ENCODE measurements at regions not wholly inside any gene's neighbourhood (a gene's known extent, or its start where the extent isn't known, plus 50 kb on each side); places are given as distances from the start of the nearest gene placed in this dataset.

DNA sequence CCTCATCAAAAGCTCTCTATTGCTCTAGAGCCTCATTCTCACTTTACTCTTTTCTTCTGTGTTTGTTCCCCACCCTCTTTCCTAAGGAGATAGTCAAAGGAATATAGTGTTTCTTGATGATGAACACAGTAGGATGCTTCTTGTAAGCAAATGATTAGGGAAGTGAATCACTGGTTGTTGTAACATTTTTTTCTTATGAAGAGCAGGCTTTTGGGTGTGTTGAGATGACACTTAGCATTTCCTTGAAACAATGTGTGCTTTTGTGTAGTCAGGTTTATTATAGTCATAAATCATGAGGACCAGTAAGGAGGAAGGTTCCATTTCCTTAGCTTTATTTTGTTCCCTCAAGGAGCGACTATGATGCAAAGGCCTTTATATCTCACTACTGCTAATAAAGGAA lies 1991.3 kb upstream of the C9orf72 start:
- Histone ChIP-seq H3K36me3 (ENCODE audit: insufficient read depth, low read length) (no peaks in the 10 kb centered on the region), H3K27me3 (ENCODE audit: insufficient read depth, low read length) (no peaks in the 10 kb centered on the region), H3K4me1 (ENCODE audit: insufficient read depth, low read length) (no peaks in the 10 kb centered on the region), H3K4me3 (ENCODE audit: low read length in 2 of 2) (no peak overlapping the region), H3K27ac (ENCODE audit: low read depth, low read length) (no peak overlapping the region), H3K9me3 (ENCODE audit: control insufficient read depth in 1 of 2, low read length in 2 of 2) (no peaks in the 10 kb centered on the region)
- Mint-ChIP-seq H3K9me3 (peaks cover 0 to 8% (median 3%) of the 10 kb centered on the region in 8 donors), H3K4me1 (no peaks in the 10 kb centered on the region), H3K36me3 (no peaks in the 10 kb centered on the region), H3K4me3 (no peak overlapping the region), H3K27me3 (no peaks in the 10 kb centered on the region), H3K27ac (no peak overlapping the region)
- ChIA-PET POLR2A (ENCODE audit: partially characterized antibody) (interaction anchor here (0.6 kb wide), 1 partner anchor 1586 kb away, joined by 3 read pairs; no protein-coding TSS in a partner anchor), CTCF (ENCODE audit: partially characterized antibody) (no interaction called here)
- intact Hi-C loops (cut with micrococcal nuclease), result no loop called here
- DNase-seq, result no peak

DNA sequence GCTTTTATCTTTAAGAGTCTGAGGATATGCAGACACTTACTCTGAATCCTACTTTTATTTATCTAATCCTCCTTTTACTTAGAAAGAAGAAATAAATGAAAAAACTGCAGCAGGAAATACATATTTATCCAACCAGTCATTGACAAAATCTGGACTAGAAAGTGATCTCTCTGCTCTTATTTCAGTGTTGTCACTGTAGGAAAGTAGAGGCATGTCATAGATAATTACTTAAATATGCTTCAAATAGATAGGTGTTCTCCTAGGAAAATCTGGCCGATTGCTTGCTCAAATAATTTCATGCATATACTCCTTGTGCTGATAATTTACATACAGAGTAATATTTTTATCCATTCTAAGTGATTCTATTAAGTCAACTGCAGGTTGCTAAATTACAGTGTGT lies 2001.9 kb upstream of the C9orf72 start:
- Mint-ChIP-seq H3K36me3 (no peaks in the 10 kb centered on the region), H3K27me3 (no peaks in the 10 kb centered on the region), H3K4me3 (no peak overlapping the region), H3K9me3 (peaks cover 0 to 2% (median 0%) of the 10 kb centered on the region in 8 donors), H3K27ac (no peak overlapping the region), H3K4me1 (no peaks in the 10 kb centered on the region)
- ChIA-PET POLR2A (ENCODE audit: partially characterized antibody) (no interaction called here), CTCF (ENCODE audit: partially characterized antibody) (no interaction called here)
- Histone ChIP-seq H3K4me1 (ENCODE audit: insufficient read depth, low read length) (no peaks in the 10 kb centered on the region), H3K27ac (ENCODE audit: low read depth, low read length) (no peak overlapping the region), H3K36me3 (ENCODE audit: insufficient read depth, low read length) (no peaks in the 10 kb centered on the region), H3K27me3 (ENCODE audit: insufficient read depth, low read length) (no peaks in the 10 kb centered on the region), H3K4me3 (ENCODE audit: low read length in 2 of 2) (no peak overlapping the region), H3K9me3 (ENCODE audit: control insufficient read depth in 1 of 2, low read length in 2 of 2) (no peaks in the 10 kb centered on the region)
- no peak for DNase-seq
- intact Hi-C loops (cut with micrococcal nuclease), result no loop called here

DNA sequence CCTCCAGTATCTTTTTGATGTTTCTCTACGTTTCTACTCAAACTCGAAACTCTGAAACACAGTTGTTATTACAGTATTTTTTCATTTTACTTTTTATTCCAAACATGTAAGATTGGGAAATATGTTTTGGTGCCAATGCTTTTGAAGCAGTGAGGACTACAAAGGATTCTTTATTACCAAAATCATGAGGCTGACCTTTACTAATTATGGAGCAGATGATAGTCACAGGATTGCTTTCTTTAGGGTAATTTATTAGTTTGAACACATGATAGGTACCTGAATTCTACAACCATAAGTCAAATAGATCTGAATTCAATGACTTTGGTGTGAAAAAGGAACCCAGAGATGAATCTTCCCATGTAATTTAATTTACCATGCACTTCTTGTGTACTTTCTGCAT lies 2015.1 kb upstream of the C9orf72 start:
- H3K9me3 ChIP-seq (ENCODE audit: control insufficient read depth in 1 of 2, low read length in 2 of 2), result no peaks in the 10 kb centered on the region
- H3K36me3 ChIP-seq (ENCODE audit: insufficient read depth, low read length), result no peaks in the 10 kb centered on the region
- H3K27ac ChIP-seq (ENCODE audit: low read depth, low read length), result no peak overlapping the region
- Mint-ChIP-seq H3K27me3 (no peaks in the 10 kb centered on the region), H3K4me1 (no peaks in the 10 kb centered on the region), H3K36me3 (no peaks in the 10 kb centered on the region), H3K9me3 (peaks cover 0 to 9% (median 1%) of the 10 kb centered on the region in 8 donors), H3K27ac (no peak overlapping the region), H3K4me3 (no peak overlapping the region)
- ChIA-PET POLR2A (ENCODE audit: partially characterized antibody) (no interaction called here), CTCF (ENCODE audit: partially characterized antibody) (no interaction called here)
- no peak overlapping the region for H3K4me3 ChIP-seq (ENCODE audit: low read length in 2 of 2)
- intact Hi-C loops (cut with micrococcal nuclease), result no loop called here
- no peaks in the 10 kb centered on the region for H3K27me3 ChIP-seq (ENCODE audit: insufficient read depth, low read length)
- H3K4me1 ChIP-seq (ENCODE audit: insufficient read depth, low read length), result no peaks in the 10 kb centered on the region
- no peak for DNase-seq

GRCh38 chr9:29609282-29609681 lies 2036.0 kb upstream of the C9orf72 start:
- Mint-ChIP-seq H3K4me1 (no peaks in the 10 kb centered on the region), H3K27ac (no peak overlapping the region), H3K9me3 (peaks cover 0 to 11% (median 4%) of the 10 kb centered on the region in 8 donors), H3K4me3 (no peak overlapping the region), H3K36me3 (no peaks in the 10 kb centered on the region), H3K27me3 (no peaks in the 10 kb centered on the region)
- H3K36me3 ChIP-seq (ENCODE audit: insufficient read depth, low read length), result no peaks in the 10 kb centered on the region
- no peaks in the 10 kb centered on the region for H3K9me3 ChIP-seq (ENCODE audit: control insufficient read depth in 1 of 2, low read length in 2 of 2)
- H3K27ac ChIP-seq (ENCODE audit: low read depth, low read length), result no peak overlapping the region
- H3K4me1 ChIP-seq (ENCODE audit: insufficient read depth, low read length), result no peaks in the 10 kb centered on the region
- intact Hi-C loops (cut with micrococcal nuclease), result no loop called here
- DNase-seq, result no peak
- ChIA-PET CTCF (ENCODE audit: partially characterized antibody) (no interaction called here), POLR2A (ENCODE audit: partially characterized antibody) (no interaction called here)
- H3K4me3 ChIP-seq (ENCODE audit: low read length in 2 of 2), result no peak overlapping the region
- H3K27me3 ChIP-seq (ENCODE audit: insufficient read depth, low read length), result no peaks in the 10 kb centered on the region

DNA sequence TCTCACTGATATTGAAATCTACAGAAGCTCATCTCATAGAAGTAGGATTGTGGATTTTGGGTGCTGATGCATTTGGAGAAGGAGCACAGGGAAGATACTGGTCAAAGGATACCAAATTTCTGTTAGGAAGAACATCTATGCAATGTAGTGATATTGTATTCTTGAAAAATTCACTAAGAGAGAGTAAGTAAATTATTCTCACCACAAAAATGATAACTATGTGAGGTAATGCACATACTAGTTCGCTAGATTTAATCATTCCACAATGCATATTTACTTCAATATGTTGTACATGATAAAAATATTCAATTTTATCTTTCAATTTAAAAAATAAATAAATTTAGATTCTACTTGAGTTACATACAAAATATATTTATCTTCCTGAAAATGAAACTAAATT lies 2040.5 kb upstream of the C9orf72 start:
- DNase-seq, result no peak
- Mint-ChIP-seq H3K9me3 (peaks cover 0 to 7% (median 0%) of the 10 kb centered on the region in 8 donors), H3K36me3 (no peaks in the 10 kb centered on the region), H3K27me3 (no peaks in the 10 kb centered on the region), H3K27ac (no peak overlapping the region), H3K4me3 (no peak overlapping the region), H3K4me1 (no peaks in the 10 kb centered on the region)
- intact Hi-C loops (cut with micrococcal nuclease), result no loop called here
- Histone ChIP-seq H3K4me3 (ENCODE audit: low read length in 2 of 2) (no peak overlapping the region), H3K36me3 (ENCODE audit: insufficient read depth, low read length) (no peaks in the 10 kb centered on the region), H3K27ac (ENCODE audit: low read depth, low read length) (no peak overlapping the region), H3K9me3 (ENCODE audit: control insufficient read depth in 1 of 2, low read length in 2 of 2) (no peaks in the 10 kb centered on the region), H3K4me1 (ENCODE audit: insufficient read depth, low read length) (no peaks in the 10 kb centered on the region), H3K27me3 (ENCODE audit: insufficient read depth, low read length) (no peaks in the 10 kb centered on the region)
- POLR2A ChIA-PET (ENCODE audit: partially characterized antibody), result no interaction called here
- CTCF ChIA-PET (ENCODE audit: partially characterized antibody), result no interaction called here

GRCh38 chr9:29616844-29617243 lies 2043.6 kb upstream of the C9orf72 start:
- no peaks in the 10 kb centered on the region for H3K4me1 ChIP-seq (ENCODE audit: insufficient read depth, low read length)
- no peak overlapping the region for H3K27ac ChIP-seq (ENCODE audit: low read depth, low read length)
- no peak overlapping the region for H3K27ac Mint-ChIP-seq
- no peaks in the 10 kb centered on the region for H3K27me3 Mint-ChIP-seq
- no peak for DNase-seq
- ChIA-PET POLR2A (ENCODE audit: partially characterized antibody) (no interaction called here), CTCF (ENCODE audit: partially characterized antibody) (no interaction called here)
- H3K9me3 ChIP-seq (ENCODE audit: control insufficient read depth in 1 of 2, low read length in 2 of 2), result no peaks in the 10 kb centered on the region
- H3K36me3 Mint-ChIP-seq, result no peaks in the 10 kb centered on the region
- no peak overlapping the region for H3K4me3 Mint-ChIP-seq
- H3K4me3 ChIP-seq (ENCODE audit: low read length in 2 of 2), result no peak overlapping the region
- H3K9me3 Mint-ChIP-seq, result peaks cover 0 to 6% (median 0%) of the 10 kb centered on the region in 8 donors
- no peaks in the 10 kb centered on the region for H3K36me3 ChIP-seq (ENCODE audit: insufficient read depth, low read length)
- H3K27me3 ChIP-seq (ENCODE audit: insufficient read depth, low read length), result no peaks in the 10 kb centered on the region
- intact Hi-C loops (cut with micrococcal nuclease), result no loop called here
- H3K4me1 Mint-ChIP-seq, result no peaks in the 10 kb centered on the region

GRCh38 chr9:29625292-29625731 lies 2052.0 kb upstream of the C9orf72 start:
- Histone ChIP-seq H3K4me3 (ENCODE audit: low read length in 2 of 2) (no peak overlapping the region), H3K36me3 (ENCODE audit: insufficient read depth, low read length) (no peaks in the 10 kb centered on the region), H3K27ac (ENCODE audit: low read depth, low read length) (no peak overlapping the region), H3K27me3 (ENCODE audit: insufficient read depth, low read length) (no peaks in the 10 kb centered on the region), H3K9me3 (ENCODE audit: control insufficient read depth in 1 of 2, low read length in 2 of 2) (no peaks in the 10 kb centered on the region), H3K4me1 (ENCODE audit: insufficient read depth, low read length) (no peaks in the 10 kb centered on the region)
- Mint-ChIP-seq H3K4me3 (no peak overlapping the region), H3K27me3 (no peaks in the 10 kb centered on the region), H3K27ac (no peak overlapping the region), H3K36me3 (no peaks in the 10 kb centered on the region), H3K4me1 (no peaks in the 10 kb centered on the region), H3K9me3 (peaks cover 0 to 13% (median 5%) of the 10 kb centered on the region in 8 donors)
- ChIA-PET CTCF (ENCODE audit: partially characterized antibody) (no interaction called here), POLR2A (ENCODE audit: partially characterized antibody) (no interaction called here)
- DNase-seq, result no peak
- intact Hi-C loops (cut with micrococcal nuclease), result no loop called here

DNA sequence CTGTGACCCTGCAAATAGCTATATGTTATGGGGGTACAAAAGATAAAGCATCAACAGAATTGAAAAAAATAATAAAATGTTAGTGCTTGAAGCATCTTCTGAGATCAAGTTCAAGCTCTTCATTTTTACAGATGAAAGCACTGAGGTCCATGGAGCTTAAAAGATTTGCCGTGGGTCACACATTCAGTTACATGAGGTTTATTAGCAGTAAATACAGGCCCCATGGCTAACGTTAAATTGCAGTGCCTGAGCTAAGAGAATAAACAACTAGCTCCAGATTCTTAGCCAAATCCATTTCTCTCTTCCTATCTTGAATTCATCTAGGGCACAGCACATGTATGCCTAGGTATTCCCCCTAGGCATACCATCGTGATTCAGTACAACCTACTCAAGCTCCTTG lies 2052.7 kb upstream of the C9orf72 start:
- H3K27me3 Mint-ChIP-seq, result no peaks in the 10 kb centered on the region
- Histone ChIP-seq H3K4me1 (ENCODE audit: insufficient read depth, low read length) (no peaks in the 10 kb centered on the region), H3K4me3 (ENCODE audit: low read length in 2 of 2) (no peak overlapping the region), H3K36me3 (ENCODE audit: insufficient read depth, low read length) (no peaks in the 10 kb centered on the region), H3K27ac (ENCODE audit: low read depth, low read length) (no peak overlapping the region), H3K9me3 (ENCODE audit: control insufficient read depth in 1 of 2, low read length in 2 of 2) (no peaks in the 10 kb centered on the region), H3K27me3 (ENCODE audit: insufficient read depth, low read length) (no peaks in the 10 kb centered on the region)
- ChIA-PET POLR2A (ENCODE audit: partially characterized antibody) (no interaction called here), CTCF (ENCODE audit: partially characterized antibody) (no interaction called here)
- DNase-seq, result no peak
- no peak overlapping the region for H3K4me3 Mint-ChIP-seq
- intact Hi-C loops (cut with micrococcal nuclease), result no loop called here
- H3K4me1 Mint-ChIP-seq, result no peaks in the 10 kb centered on the region
- no peaks in the 10 kb centered on the region for H3K36me3 Mint-ChIP-seq
- no peak overlapping the region for H3K27ac Mint-ChIP-seq
- peaks cover 0 to 13% (median 5%) of the 10 kb centered on the region in 8 donors for H3K9me3 Mint-ChIP-seq

Measured in CD4-positive, alpha-beta memory T cell (primary cell).